OCI-LY1 (cell line): ENCODE measurements at regions not wholly inside any gene's neighbourhood (a gene's known extent, or its start where the extent isn't known, plus 50 kb on each side); places are given as distances from the start of the nearest gene placed in this dataset.

Experiments
- CTCF ChIP-seq: fragments of 200-600 bp; sonication (generic), shearing (Covaris generic); IDR thresholded peaks from 2 replicates; pipeline ENCODE4 v1.5.1; 2017; ENCODE audit warnings: mild to moderate bottlenecking, antibody characterized with exemption, low read length, moderate library complexity, mixed read lengths
- EZH2 ChIP-seq: fragments of 200-600 bp; sonication (generic), shearing (Covaris generic); IDR thresholded peaks from 2 replicates; pipeline ENCODE4 v1.8.0; 2017; ENCODE audit warnings: borderline replicate concordance, mixed run types, mild to moderate bottlenecking, antibody characterized with exemption, low read length, moderate library complexity, mixed read lengths

- TF ChIP-seq CTCF (no peak), EZH2 (no peak)
Measured at GRCh38 chr2:167651406-167652151, 595.8 kb downstream of the STK39 start.
